ENCODE measurements at regions not wholly inside any gene's neighbourhood (a gene's known extent, or its start where the extent isn't known, plus 50 kb on each side); places are given as distances from the start of the nearest gene placed in this dataset.

DNA sequence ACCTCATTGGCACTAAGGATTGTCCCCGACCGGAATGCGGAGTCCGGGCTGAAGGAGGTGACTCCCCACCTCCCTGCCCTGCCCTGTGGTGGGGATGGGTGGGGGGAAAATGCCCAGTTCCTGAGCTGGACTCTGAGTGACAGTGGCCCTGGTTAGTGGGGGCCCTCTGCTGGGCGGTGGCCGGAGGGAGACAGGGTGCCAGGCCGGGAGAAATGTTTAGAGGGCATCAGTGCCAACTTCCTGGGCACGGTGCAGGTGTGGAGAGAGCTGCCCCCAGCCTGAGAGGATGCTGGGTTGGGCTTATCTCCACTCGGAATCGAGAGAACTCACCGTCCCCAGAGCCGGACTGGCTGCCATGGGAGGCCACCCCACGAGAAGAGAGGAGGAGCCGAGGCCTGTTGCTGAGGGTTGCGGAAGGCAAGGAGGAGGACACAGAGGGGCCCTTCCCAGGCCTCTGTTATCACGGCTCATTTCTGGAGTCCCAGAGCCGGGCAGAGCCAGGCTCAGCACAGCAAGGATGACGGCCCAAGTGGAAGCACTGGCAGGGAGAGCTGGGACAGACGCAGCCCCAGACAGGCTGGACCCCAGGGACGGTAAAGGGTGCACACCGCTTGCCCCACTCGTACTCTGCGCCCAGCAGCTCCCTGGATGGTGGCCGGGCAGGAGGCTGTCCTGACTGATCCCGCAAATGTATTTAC, 156.7 kb downstream of the KIF26A start:
- no peak for DNase-seq (ENCODE audit: insufficient read length)
- FAIRE-seq: no peak
- TF ChIP-seq POLR2AphosphoS5 (IDR thresholded peaks at IDR 0.05; ENCODE audit: low read depth, low read length) (no peak), POLR2A (IDR thresholded peaks at IDR 0.05; ENCODE audit: low read depth, low read length) (no peak), TAF1 (IDR thresholded peaks at IDR 0.05; ENCODE audit: borderline replicate concordance, low read depth, low read length) (no peak)

DNA sequence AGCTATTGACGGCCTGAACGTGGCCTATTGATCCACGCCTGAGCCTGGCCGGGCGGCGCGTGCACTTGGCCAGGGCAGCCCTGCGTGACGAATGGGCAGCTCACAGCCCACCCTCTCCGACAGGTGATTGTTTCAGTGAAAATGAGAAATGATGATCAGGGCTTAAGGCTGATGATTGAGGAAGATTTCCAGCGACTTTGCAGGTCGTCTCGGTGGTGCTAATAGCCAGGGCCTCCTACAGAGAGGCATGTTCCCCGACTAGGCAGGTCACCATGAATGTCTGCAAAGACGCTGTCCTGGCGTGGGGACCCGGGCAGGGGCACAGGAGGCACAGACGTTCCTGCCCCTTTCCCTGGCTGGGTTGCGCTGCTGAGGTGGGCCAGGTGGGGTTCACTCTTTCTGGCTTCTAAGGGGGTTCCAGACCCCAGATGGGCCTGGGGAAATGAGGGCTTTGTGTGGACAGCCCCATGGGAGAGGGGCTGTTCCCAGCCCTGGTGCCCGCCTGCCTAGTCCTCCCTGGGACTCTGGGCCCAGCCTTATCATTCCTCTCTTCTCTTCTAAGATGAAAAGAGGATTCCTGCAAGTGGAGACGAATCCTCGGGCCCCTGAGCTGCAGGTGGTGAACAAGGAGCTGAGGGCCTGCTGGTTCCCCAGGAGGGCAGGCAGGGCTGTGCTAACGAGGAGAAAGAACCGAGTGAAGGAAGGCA, 157.4 kb downstream of the KIF26A start:
- DNase-seq (ENCODE audit: insufficient read length): no peak
- no peak for FAIRE-seq
- TF ChIP-seq POLR2A (IDR thresholded peaks at IDR 0.05; ENCODE audit: low read depth, low read length) (no peak), POLR2AphosphoS5 (IDR thresholded peaks at IDR 0.05; ENCODE audit: low read depth, low read length) (no peak), TAF1 (IDR thresholded peaks at IDR 0.05; ENCODE audit: borderline replicate concordance, low read depth, low read length) (no peak)

- DNase-seq (ENCODE audit: insufficient read length): no peak
- FAIRE-seq: no peak
- TF ChIP-seq TAF1 (IDR thresholded peaks at IDR 0.05; ENCODE audit: borderline replicate concordance, low read depth, low read length) (no peak), POLR2A (IDR thresholded peaks at IDR 0.05; ENCODE audit: low read depth, low read length) (no peak), POLR2AphosphoS5 (IDR thresholded peaks at IDR 0.05; ENCODE audit: low read depth, low read length) (no peak)
Observed at GRCh38 chr14:104296388-104297312, 158.3 kb downstream of the KIF26A start.

DNA sequence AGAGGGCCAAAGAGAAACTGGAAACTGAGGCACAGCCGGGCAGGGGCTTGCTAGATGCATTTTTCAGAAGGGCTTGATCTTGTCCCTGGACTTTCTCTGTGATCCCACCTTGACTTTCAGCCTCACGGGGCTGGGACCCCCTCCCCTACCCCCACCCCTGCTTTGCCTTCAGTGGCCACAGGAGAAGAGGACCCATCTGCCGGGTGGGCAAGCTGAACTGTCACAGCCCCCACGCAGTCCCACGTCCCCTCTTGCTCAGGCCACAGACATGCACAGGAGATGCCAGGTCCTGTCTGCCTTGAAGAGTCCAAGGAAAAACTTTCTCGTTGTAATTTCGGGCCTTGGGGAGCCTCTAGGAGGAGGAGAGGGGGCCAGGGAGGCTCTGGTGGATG, 158.9 kb downstream of the KIF26A start:
- no peak for DNase-seq (ENCODE audit: insufficient read length)
- TF ChIP-seq POLR2A (IDR thresholded peaks at IDR 0.05; ENCODE audit: low read depth, low read length) (no peak), TAF1 (IDR thresholded peaks at IDR 0.05; ENCODE audit: borderline replicate concordance, low read depth, low read length) (no peak), POLR2AphosphoS5 (IDR thresholded peaks at IDR 0.05; ENCODE audit: low read depth, low read length) (no peak)
- FAIRE-seq: no peak

GRCh38 chr14:104297721-104298401, 159.5 kb downstream of the KIF26A start:
- TF ChIP-seq TAF1 (IDR thresholded peaks at IDR 0.05; ENCODE audit: borderline replicate concordance, low read depth, low read length) (no peak), POLR2AphosphoS5 (IDR thresholded peaks at IDR 0.05; ENCODE audit: low read depth, low read length) (no peak), POLR2A (IDR thresholded peaks at IDR 0.05; ENCODE audit: low read depth, low read length) (no peak)
- DNase-seq (ENCODE audit: insufficient read length) (no peak), FAIRE-seq (no peak)

DNA sequence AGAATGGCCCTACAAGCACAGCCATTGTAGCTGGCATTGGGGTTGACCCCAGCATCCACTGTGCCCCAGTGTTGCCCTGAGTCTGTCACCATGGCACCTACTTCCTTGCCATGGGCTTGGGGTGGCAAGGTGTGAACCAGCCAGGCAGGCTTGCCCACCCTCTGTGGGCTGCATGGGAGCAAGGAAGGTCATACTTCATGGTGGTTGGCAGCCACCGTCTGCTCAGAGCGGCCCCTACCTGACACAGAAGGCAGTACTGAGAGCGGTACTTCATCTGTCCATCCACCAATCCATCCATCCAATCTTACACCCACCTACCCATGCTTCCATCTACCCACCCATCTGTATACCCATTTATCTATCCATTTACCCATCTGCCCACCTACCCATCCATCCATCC, 160.1 kb downstream of the KIF26A start:
- no peak for TF ChIP-seq POLR2A (IDR thresholded peaks at IDR 0.05; ENCODE audit: low read depth, low read length)
- DNase-seq (ENCODE audit: insufficient read length): no peak
- FAIRE-seq: no peak

DNA sequence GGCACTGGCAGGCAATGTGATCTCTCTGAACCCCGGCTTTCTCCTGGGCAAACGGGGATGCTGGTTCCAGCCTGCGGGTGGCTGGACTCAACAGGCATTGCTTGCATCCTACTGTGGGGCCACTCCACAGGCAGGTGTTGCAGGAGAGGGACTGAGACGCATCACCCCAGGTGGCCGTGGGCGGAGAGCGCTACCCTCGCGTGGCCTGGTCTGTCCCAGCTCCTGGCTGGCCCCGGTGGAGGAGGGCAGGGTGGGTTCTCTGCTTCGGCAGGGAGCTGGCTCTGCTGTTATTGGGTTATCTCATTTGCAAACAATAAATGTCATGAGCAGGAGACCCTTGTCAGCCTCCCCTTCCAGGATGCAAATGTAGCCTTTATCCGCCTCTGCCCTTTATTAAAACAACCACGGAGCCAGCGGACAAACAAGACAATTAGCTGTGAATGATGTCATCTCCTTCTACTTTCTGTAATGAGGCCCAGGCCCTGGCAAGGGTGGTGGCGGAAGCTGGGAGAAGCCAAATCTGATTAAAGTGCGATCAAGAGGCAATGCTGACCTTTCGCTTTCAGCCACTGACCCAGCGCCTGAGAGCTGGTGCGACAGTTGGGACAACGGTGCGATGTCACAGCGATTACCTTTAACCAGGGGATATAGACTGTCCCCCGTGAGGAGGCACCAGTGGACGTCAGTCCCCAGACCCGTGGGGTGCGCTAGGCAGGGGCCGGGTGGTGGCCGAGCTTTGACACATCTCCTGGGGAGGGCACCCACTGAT, 161.8 kb downstream of the KIF26A start:
- DNase-seq (ENCODE audit: insufficient read length): no peak
- no peak for TF ChIP-seq POLR2A (IDR thresholded peaks at IDR 0.05; ENCODE audit: low read depth, low read length)
- TF ChIP-seq POLR2AphosphoS5 (IDR thresholded peaks at IDR 0.05; ENCODE audit: low read depth, low read length): no peak
- no peak for TF ChIP-seq TAF1 (IDR thresholded peaks at IDR 0.05; ENCODE audit: borderline replicate concordance, low read depth, low read length)
- no peak for FAIRE-seq

GRCh38 chr14:104301731-104302460, 163.5 kb downstream of the KIF26A start:
- no peak for TF ChIP-seq POLR2A (IDR thresholded peaks at IDR 0.05; ENCODE audit: low read depth, low read length)
- TF ChIP-seq TAF1 (IDR thresholded peaks at IDR 0.05; ENCODE audit: borderline replicate concordance, low read depth, low read length): no peak
- TF ChIP-seq POLR2AphosphoS5 (IDR thresholded peaks at IDR 0.05; ENCODE audit: low read depth, low read length): no peak
- DNase-seq (ENCODE audit: insufficient read length) (no peak), FAIRE-seq (no peak)

GRCh38 chr14:104302794-104303405, 164.5 kb downstream of the KIF26A start:
- DNase-seq (ENCODE audit: insufficient read length): no peak
- no peak for FAIRE-seq
- TF ChIP-seq POLR2AphosphoS5 (IDR thresholded peaks at IDR 0.05; ENCODE audit: low read depth, low read length): no peak
- TF ChIP-seq TAF1 (IDR thresholded peaks at IDR 0.05; ENCODE audit: borderline replicate concordance, low read depth, low read length): no peak
- no peak for TF ChIP-seq POLR2A (IDR thresholded peaks at IDR 0.05; ENCODE audit: low read depth, low read length)

Data from GM12892 (cell line).